ENCODE measurements at regions not wholly inside any gene's neighbourhood (a gene's known extent, or its start where the extent isn't known, plus 50 kb on each side); places are given as distances from the start of the nearest gene placed in this dataset.

GRCh38 chr10:52438119-52438518, 124.0 kb downstream of the DKK1 start:
- DNase-seq: no peak

DNA sequence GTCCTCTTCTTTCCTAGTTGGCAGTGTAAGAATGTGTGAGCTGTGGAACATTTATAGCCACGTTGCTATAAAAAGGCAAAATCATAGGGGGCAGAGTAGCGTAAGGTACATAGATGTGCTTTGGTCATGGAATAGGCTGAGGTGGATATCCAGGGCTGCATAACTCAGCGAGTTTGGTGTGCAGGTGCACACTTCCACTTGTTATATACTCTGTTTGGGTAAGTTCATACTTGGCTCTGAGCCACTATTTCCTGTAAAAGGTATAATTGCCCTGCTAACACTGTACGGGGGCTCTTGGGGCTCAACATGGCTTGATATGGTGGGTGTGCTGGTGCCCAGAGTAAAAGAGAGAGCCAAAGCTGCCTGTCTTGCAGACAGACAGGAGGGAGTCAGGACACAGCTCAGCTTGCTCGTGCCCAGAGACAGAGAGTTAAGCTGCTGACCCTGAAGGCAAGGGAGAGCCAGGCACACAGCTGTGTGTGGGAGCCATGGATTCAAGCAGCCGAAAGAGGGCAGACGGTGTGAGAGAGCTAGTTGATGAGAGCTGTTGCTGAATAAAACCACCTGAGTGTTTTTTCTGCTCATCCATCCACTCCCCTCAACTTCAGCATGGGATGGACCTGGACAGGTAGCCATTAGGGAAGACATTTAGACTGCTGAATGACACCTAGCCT, 126.7 kb downstream of the DKK1 start:
- H3K9me3 ChIP-seq (ENCODE audit: control insufficient read depth, low read length): no peaks in the 10 kb centered on the region
- H3K27ac ChIP-seq (ENCODE audit: low read depth, low read length): no peak overlapping the region
- H3K27ac Mint-ChIP-seq: no peak overlapping the region
- no peaks in the 10 kb centered on the region for H3K27me3 ChIP-seq (ENCODE audit: control insufficient read depth, insufficient read depth, low read length, poor library complexity, severe bottlenecking)
- no peak overlapping the region for H3K4me3 Mint-ChIP-seq
- DNase-seq: peak; percentile 48
- no peak overlapping the region for H3K4me3 ChIP-seq (ENCODE audit: low read length)
- H3K4me1 Mint-ChIP-seq: peaks cover 2% of the 10 kb centered on the region
- TF ChIP-seq CTCF (conservative IDR thresholded peaks at IDR 0.05): peak; percentile 18
- H3K9ac ChIP-seq (ENCODE audit: extremely low read depth, low read length, poor library complexity, severe bottlenecking): no peak overlapping the region
- WGBS, 2 experiments (ENCODE audit: insufficient coverage in 1 of 2, insufficient read length in 1 of 2): 72 to 87% methylated on average over 4 to 7 of the region's 7 CpGs
- no peaks in the 10 kb centered on the region for H3K9me3 Mint-ChIP-seq
- H3K36me3 ChIP-seq (ENCODE audit: control insufficient read depth, insufficient read depth, low read length): no peaks in the 10 kb centered on the region
- peaks cover 11% of the 10 kb centered on the region for H3K27me3 Mint-ChIP-seq (ENCODE audit: insufficient read depth)
- H3K36me3 Mint-ChIP-seq (ENCODE audit: low read depth): no peaks in the 10 kb centered on the region
- no peaks in the 10 kb centered on the region for H3K4me1 ChIP-seq (ENCODE audit: control insufficient read depth, insufficient read depth, low read length)

More at GRCh38 chr10:52438119-52438518, 124.0 kb downstream of the DKK1 start:
- Mint-ChIP-seq H3K27ac (no peak overlapping the region), H3K36me3 (ENCODE audit: low read depth) (no peaks in the 10 kb centered on the region), H3K4me1 (no peaks in the 10 kb centered on the region), H3K9me3 (no peaks in the 10 kb centered on the region), H3K4me3 (no peak overlapping the region), H3K27me3 (ENCODE audit: insufficient read depth) (peaks cover 9% of the 10 kb centered on the region)
- Histone ChIP-seq H3K4me1 (ENCODE audit: control insufficient read depth, insufficient read depth, low read length) (no peaks in the 10 kb centered on the region), H3K9ac (ENCODE audit: extremely low read depth, low read length, poor library complexity, severe bottlenecking) (no peak overlapping the region), H3K36me3 (ENCODE audit: control insufficient read depth, insufficient read depth, low read length) (no peaks in the 10 kb centered on the region), H3K27me3 (ENCODE audit: control insufficient read depth, insufficient read depth, low read length, poor library complexity, severe bottlenecking) (no peaks in the 10 kb centered on the region), H3K27ac (ENCODE audit: low read depth, low read length) (no peak overlapping the region), H3K9me3 (ENCODE audit: control insufficient read depth, low read length) (no peaks in the 10 kb centered on the region), H3K4me3 (ENCODE audit: low read length) (no peak overlapping the region)
- no peak for TF ChIP-seq CTCF (conservative IDR thresholded peaks at IDR 0.05)
- 92 to 100% methylated on average over 2 to 6 of the region's 6 CpGs for WGBS, 2 experiments (ENCODE audit: insufficient coverage in 1 of 2, insufficient read length in 1 of 2)

DNA sequence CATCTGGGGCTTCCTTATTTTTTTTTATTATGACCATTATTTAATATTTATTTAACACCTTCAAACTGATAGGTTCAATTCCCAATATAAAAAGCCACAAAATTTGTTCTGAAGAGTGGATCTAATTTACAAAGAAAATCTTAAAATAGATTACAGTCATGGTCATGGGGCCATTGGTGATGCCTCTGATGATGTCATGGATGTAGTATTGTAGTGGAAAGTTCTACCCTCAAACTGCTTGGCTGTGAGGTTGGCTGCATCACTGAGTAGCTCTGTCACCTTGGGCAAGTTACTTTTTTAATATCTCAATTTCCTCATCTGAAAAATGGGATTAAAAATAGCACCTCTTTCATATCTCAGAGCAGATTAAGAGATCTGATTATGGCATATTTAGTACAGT, 128.5 kb downstream of the DKK1 start:
- Mint-ChIP-seq H3K4me1 (peaks cover 7% of the 10 kb centered on the region), H3K36me3 (ENCODE audit: low read depth) (no peaks in the 10 kb centered on the region), H3K9me3 (no peaks in the 10 kb centered on the region), H3K4me3 (no peak overlapping the region), H3K27me3 (ENCODE audit: insufficient read depth) (peaks cover 12% of the 10 kb centered on the region), H3K27ac (no peak overlapping the region)
- no peak overlapping the region for H3K4me3 ChIP-seq (ENCODE audit: low read length)
- no peak for TF ChIP-seq CTCF (conservative IDR thresholded peaks at IDR 0.05)
- no peaks in the 10 kb centered on the region for H3K36me3 ChIP-seq (ENCODE audit: control insufficient read depth, insufficient read depth, low read length)
- no peak for DNase-seq
- H3K9ac ChIP-seq (ENCODE audit: extremely low read depth, low read length, poor library complexity, severe bottlenecking): no peak overlapping the region
- H3K27me3 ChIP-seq (ENCODE audit: control insufficient read depth, insufficient read depth, low read length, poor library complexity, severe bottlenecking): no peaks in the 10 kb centered on the region
- H3K4me1 ChIP-seq (ENCODE audit: control insufficient read depth, insufficient read depth, low read length): no peaks in the 10 kb centered on the region
- H3K27ac ChIP-seq (ENCODE audit: low read depth, low read length): no peak overlapping the region
- no peaks in the 10 kb centered on the region for H3K9me3 ChIP-seq (ENCODE audit: control insufficient read depth, low read length)
